Fibroblast of the aortic adventitia (primary cell): ENCODE measurements at regions not wholly inside any gene's neighbourhood (a gene's known extent, or its start where the extent isn't known, plus 50 kb on each side); places are given as distances from the start of the nearest gene placed in this dataset.

Source experiments
- DNase-seq: peaks from one replicate; pipeline ENCODE4 v3.0.0-alpha.2; 2010; ENCODE audit warnings: low read depth
- H3K4me3 ChIP-seq: 2 replicates; pipeline ENCODE4 v1.5.1; 2011; ENCODE audit warnings: low read depth, mild to moderate bottlenecking, control low read depth, low read length, moderate library complexity
- TF ChIP-seq, protein P1 (sequence below): IDR thresholded peaks from 2 replicates; pipeline ENCODE4 v1.5.1; 2011; ENCODE audit warnings: mild to moderate bottlenecking, low read length, control low read depth, inconsistent platforms; ENCODE audit not compliant: insufficient read depth

DNA sequence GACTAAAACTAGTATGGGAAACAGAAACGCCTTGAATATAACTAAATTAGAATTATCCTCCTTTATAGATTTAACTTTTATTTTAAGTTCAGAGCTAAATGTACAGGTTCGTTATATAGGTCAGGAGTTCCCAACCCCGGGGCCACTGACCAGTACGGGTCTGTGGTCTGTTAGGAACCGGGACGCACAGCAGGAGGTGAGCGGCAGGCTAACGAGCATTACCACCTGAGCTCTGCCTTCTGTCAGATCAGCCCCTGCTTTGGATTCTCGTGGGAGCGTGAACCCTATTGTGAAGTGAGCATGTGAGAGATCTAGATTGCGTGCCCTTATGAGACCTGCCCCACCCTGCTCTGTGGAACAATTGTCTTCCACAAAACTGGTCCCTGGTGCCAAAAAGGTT, 51.0 kb downstream of the FAT4 start:
- H3K4me3 ChIP-seq, result no peak overlapping the region
- TF ChIP-seq, protein P1, sequence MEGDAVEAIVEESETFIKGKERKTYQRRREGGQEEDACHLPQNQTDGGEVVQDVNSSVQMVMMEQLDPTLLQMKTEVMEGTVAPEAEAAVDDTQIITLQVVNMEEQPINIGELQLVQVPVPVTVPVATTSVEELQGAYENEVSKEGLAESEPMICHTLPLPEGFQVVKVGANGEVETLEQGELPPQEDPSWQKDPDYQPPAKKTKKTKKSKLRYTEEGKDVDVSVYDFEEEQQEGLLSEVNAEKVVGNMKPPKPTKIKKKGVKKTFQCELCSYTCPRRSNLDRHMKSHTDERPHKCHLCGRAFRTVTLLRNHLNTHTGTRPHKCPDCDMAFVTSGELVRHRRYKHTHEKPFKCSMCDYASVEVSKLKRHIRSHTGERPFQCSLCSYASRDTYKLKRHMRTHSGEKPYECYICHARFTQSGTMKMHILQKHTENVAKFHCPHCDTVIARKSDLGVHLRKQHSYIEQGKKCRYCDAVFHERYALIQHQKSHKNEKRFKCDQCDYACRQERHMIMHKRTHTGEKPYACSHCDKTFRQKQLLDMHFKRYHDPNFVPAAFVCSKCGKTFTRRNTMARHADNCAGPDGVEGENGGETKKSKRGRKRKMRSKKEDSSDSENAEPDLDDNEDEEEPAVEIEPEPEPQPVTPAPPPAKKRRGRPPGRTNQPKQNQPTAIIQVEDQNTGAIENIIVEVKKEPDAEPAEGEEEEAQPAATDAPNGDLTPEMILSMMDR, result no peak
- DNase-seq, result no peak

- peak; percentile 65 for DNase-seq
- peak overlapping the region; percentile 45 for H3K4me3 ChIP-seq
- TF ChIP-seq, protein P1, result no peak
Measured at GRCh38 chr4:125368146-125368545, 53.4 kb downstream of the FAT4 start.

- TF ChIP-seq, protein P1, result no peak
- H3K4me3 ChIP-seq, result peak overlapping the region; percentile 36
- DNase-seq, result peak; percentile 94
Measured at GRCh38 chr4:125368671-125369081, 53.9 kb downstream of the FAT4 start.

GRCh38 chr4:125369098-125369497, 54.3 kb downstream of the FAT4 start:
- DNase-seq, result no peak
- TF ChIP-seq, protein P1, result no peak
- H3K4me3 ChIP-seq, result peak overlapping the region; percentile 36

GRCh38 chr4:125370478-125370877, 55.7 kb downstream of the FAT4 start:
- TF ChIP-seq, protein P1, result no peak
- H3K4me3 ChIP-seq, result no peak overlapping the region
- no peak for DNase-seq

- DNase-seq, result peak; percentile 42
- TF ChIP-seq, protein P1, result no peak
- no peak overlapping the region for H3K4me3 ChIP-seq
Measured at GRCh38 chr4:125382995-125383394, 68.2 kb downstream of the FAT4 start.

GRCh38 chr4:125387770-125388169, 73.0 kb downstream of the FAT4 start:
- no peak overlapping the region for H3K4me3 ChIP-seq
- TF ChIP-seq, protein P1, result no peak
- peak; percentile 58 for DNase-seq
